ENCODE measurements at regions not wholly inside any gene's neighbourhood (a gene's known extent, or its start where the extent isn't known, plus 50 kb on each side); places are given as distances from the start of the nearest gene placed in this dataset.
A peak's percentile ranks its signal among the peaks of the same experiment; 100 is the strongest.

DNA sequence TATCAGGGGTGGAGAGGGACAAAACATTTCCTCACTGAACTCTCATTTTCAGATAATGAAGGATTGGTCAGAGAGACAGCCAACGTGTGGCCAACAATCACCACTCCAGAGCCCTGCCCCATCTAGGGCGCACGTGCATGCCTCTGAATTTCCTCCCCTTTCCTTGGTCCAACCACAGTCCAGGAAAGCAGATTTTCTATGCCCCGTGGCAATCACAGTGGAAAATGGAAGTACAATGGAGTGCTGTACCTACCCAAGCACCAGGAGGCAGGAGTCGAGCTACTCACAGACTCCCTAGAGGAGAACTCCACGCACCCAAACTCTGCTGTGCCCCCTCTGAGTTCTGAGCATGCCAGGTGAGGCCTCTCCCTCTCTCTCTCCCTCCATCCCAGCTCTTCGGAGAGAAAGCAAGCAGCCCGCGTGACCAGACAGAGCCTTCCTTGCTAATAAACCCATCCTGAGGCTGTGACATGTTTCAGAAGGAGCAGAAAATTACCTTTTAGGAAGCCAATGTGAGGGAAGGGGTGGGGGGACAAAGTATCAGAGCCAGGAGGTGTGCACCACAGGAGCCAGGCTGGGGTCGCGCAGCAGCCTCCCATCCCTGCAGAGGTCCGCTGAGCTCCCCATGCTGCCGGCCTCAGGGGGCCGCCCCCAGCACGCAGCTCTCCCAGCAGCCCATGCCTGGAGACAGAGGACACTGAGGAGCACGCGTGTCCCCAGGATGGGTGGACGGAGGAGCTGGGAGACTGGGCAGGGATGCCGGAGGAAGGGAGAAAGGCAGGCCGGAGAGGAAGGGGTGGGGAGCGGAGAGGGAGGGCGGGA is 73.4 kb downstream of the PITPNM2 start:
- DNase-seq = no peak

DNA sequence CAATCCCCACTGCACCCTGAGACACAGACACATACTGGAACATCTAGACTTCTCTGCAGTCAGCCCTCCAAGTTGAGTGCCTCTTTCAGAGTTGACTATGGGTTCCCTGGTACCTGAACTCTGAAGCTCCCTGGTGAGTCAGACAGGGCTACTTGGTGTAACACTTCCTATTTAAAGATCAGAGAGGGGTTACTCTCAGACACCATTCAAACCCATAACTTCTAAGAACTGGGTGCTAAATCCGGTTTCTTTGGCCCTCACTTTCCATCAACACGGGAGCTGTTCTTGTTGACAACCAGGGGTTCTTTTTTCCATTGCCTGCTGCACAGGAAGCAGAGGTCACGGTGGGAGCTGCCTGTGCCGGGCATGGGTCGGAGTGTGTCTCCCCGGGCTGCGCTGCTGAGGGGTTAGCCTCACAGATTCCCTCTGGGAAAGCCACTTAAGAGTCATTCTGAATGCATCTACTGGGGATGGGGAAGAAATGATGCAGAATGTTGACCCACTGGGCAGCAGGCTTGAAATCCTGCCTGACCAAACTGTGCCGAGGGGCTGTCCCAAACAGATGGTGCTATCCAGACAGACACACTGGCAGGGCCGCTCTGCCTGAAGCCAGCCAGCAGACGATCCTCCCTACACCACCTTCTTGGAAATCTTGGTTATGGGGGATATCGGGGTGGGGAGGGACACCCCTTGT is 74.1 kb downstream of the PITPNM2 start:
- DNase-seq = no peak

DNA sequence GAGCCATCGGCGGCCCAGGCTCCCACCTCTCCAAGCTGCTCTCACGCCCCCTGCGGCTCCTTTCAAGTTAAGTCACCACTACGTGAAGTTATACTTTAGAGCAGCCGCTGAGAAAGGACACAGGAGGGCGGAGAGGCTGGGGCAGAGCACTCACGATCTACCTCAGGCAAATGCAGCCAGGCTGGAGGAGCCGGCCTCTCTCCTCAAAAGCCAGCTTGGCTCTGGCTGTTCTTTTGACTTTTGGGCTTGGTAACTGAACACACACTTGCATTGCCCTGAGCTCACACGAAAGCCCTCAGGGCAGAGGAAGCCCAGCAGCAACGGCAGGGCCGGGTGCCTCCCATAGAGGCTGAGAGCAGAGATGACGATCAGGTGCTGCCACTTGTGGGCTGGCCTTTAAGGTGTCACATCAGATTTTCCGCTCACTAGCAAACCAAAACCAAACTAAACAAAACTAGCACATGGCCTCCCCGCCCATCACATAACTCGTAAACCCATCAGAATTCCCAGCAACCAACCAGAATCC is 75.2 kb downstream of the PITPNM2 start:
- no peak for DNase-seq

DNA sequence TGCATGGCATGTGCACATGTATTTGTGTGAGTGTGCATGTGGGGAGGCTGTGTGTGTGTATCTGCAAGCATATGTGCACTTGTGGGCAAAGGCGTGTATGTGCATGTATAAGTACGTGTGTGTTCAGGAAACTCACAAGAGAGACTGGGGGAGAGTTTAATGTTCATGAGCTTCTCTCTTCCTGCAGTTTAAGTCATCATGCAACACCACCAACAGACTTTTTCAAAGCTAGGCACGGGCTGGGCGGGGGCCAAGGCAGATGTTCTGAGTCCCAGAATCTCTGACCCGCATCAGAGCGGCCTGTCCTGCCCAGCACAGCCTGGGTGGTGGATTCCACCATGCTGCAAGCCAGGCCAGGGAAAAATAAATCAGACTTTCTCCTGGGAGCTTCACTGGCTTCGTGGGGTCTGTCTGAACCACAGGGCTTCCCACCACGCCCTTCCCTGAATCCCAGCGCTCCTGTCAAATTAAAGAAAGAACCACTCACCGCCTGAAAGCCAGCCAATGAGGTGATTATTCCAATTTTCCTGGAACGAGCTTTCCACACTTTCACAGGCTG is 75.7 kb downstream of the PITPNM2 start:
- DNase-seq = no peak

DNA sequence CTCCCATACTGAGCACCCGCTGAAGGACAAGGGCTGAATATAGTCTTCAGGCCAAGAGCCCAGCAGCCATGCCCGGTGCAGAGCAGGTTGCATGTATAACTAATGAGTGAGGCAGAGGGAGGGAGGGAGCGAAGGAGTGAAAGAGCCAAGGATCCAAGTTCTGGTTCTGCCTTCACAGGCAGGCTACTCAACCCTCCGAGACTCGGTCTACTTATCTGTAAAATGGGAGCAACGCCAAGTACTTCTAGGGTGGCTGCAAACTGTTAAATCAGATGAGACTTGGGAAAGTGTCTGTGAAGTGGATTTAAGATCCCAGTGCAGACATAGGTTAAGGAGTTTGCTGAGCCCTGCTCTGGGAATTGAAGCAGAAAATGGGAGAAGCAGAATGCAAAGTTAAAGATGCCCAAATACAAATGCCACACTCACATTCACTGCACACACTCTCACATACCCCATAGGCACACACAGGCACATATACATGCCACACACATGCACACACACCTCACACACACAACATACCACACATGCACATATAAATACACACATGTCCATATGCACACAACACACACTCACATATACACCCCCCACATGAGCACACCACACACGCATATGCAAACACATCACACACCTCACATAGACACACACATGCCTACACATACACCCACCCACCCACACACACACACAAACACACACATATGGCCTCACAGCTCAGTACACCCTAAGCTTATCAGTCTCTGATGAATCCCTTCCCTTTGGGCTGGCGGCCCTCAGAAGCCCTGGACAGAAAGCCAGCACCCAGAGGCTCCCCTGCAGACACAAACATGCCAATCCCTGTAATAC is 76.7 kb downstream of the PITPNM2 start:
- no peak for DNase-seq

DNA sequence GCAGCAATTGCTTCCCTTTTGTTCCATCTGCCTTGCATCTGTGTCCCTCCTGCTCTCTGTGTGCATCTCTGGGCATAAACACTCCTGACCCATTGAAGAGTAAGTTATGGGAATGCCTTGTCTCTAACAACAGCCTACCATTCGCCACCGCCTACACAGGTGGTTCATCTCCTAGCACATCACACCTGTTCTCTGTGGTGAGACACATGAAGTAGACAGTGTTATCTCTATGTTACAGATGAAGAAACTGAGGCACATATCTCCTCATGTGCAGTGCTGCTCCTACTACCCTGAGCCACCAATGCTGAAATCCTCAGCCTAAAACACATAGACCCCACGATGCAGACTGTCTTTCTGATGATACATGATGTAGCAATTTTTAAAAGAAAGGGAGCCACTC is 77.6 kb downstream of the PITPNM2 start:
- DNase-seq = no peak

DNA sequence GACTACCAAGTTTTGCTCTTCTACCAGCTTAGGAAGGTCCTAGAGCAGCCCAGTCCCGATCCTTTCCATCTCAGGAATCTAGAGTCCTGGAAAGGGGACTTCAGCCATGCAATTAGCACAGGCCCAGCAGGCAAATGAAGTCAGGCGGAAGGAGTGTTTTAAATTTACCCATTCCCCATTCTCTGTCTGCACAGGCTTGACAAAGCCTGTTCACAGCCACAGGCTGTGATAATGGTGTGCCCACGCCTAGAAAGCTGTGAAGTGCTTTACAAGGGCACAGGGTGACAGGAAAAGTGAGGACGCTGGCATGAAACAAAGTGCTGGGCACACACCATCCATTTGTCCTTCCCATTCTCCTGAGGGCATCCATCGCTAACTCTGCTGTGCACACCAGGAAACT is 79.0 kb downstream of the PITPNM2 start:
- DNase-seq = no peak

DNA sequence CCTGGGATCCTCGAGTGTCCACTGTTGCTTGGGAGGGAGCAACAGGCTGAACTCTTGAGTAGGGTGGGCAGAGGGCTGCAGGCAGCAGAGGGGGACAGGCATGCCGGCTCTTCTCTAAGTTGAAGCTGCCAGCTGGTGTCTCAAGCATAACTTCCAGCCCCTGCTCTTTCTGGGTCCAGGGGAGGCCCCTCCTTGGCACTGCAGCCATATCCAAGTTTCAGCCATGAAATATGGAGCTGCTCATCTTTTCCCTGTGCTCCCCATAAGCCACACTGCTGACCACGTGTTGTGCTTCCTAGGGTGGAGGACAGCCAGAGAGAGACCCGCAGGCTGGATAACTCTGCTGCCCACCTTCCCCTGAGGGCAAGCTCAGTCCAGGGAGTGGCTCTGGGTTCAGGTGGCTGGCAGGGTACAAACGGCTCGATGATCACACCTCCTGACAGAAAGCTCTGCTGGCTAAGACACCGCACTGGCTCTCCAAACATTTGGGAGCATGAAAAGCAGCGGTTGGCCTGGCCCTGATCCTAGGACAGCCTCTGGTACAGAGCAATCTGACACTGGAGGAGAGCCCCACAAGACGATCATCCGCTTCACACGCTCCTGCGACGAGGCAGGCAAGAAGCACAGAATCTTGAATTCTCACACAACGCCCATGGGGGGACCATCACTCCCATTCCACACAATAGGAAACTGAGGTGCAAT is 79.6 kb downstream of the PITPNM2 start:
- no peak for DNase-seq

DNA sequence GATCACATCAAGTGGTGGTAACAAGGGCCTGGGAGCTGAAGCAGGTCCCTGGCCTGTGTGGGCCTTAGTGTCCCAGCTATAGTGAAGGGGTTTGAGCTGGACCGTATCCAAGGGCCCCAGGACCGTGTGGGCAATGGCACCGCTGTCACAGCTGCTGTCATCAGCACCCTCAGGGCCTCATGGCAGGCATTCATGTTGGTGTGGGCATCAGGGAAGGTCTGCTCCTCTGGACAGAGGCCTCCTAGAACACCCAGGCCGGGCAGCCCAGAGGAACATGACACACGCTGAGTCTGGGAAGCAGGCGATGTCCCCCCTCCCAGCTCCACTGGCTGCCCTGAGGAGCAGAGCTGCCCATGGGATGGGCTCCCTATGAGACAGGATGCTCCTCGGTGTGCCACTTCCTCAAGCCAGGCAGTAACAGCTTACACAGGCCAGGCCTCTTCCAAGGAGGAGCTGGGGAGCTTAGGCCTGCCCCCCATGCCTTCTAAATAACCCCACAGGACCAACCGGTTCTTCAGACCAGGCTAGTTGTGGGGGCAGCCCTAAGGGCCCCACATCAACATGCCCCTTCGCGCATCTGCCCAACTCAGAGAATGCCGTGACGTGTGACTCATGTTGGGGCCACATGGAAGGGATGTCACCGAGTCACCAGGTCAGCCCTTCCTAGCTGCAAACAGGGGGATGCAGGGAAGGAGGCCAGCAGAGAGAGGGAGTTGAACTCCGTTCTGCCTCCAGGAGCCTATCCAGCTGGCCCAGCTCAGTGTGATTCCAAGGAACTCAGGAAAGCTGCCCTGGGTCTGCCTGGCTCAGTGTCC is 80.4 kb downstream of the PITPNM2 start:
- DNase-seq = no peak

DNA sequence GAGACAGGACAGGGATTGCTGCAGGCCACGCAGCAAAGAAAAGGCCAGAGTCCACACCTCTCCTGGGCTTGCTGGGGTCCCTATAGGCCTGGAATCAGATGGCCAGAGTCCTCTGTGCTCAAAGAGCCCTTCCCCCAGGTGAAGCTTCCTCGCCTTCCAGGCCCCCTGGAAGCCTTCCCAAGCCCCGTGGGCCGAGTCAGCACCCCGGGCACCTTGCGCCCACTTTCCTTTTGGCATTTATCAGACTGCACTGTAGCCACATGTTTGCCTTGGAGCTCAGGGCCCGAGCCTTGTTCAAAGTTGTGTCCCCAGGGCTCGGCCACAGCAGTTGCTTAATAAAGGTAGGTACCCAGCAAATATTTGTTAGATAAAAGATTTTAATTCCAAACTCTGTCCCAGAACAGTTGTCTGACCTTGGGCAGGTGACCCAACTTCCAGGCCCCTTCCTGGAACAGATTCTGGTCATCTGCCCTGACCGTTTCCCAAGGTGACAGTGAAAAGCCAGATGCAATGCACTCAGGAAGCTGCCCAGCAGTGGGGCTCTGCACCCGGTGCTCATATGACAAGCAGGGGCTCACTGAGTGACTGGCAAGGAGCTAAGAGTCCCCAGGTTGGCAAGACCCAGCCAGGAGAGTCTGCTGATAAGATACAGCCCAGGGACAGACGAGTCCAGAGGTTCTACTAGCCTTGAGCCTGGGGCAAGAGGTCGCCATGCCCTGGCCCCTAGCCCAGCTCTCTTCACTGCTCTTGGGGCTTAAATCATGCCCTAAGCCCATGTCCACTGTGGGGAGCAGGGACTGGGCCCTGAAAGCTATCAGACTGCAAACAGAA is 81.2 kb downstream of the PITPNM2 start:
- no peak for DNase-seq

DNA sequence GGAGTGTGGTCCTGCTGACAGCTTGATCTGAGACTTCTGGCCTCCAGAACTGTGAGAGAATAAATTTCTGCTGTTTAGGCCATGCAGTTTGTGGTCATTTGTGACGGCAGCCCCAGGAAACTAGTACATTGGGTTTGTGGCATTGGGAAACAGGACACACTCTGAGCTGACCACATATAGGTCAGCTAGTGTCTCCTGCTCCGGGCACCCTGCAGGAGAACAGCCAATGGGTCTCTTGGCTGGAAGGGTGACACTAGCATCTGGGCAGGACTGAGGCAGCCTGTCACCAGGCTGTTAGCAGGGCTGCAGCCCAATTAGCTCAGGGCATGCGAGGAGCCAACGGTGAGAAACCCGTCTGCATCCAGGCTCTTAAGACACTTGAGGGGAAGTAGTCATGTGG is 83.2 kb downstream of the PITPNM2 start:
- no peak for DNase-seq

DNA sequence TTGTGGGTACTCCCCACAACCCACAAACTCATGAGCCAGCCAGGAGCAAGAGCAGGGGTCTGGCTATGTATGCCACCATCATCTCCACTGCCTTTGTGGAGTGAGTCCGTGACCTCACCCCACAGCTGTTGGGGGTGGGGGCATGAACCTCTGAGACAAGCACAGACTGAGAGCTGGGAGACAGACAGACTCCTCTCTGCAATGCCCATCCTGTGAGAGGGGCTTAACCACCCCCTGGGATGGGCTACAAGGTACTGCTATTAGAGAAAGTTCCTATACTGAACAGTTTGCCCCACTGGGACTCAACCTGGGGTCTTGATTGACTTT is 84.5 kb downstream of the PITPNM2 start:
- DNase-seq = no peak

DNA sequence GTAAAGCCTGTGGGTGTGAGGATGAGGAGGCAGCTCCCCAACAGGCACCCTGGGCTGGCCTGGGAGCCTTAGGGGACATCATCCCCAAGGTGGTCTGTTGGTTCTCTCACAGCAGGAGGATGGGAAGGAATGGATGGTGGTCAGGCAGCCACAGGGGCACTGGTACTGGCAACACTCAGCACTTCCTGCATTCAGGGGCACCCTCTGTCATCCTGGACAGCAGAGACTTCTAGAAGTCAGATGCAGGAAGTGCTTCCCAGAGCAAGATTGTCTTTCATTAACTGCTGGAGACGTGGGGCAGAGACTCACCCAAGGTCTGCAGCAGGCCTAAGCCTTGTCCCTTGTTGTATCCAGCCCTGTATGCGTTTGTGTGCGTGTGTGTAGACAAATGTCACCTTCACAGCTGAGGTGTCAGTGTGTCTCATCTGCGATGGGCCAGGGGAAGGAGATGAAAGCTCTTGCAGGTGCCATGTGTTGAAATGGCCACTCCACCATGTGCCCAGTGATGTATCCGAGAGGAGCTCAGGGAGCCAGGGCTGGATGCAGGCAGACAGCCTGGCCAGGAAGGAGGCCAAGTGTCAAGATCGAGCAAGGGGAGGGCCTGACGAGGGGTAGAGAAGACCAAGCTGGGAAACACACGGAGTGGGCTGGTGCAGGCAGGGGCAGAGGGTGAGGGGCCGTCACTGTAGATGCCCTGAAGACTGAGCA is 85.1 kb downstream of the PITPNM2 start:
- no peak for DNase-seq

DNA sequence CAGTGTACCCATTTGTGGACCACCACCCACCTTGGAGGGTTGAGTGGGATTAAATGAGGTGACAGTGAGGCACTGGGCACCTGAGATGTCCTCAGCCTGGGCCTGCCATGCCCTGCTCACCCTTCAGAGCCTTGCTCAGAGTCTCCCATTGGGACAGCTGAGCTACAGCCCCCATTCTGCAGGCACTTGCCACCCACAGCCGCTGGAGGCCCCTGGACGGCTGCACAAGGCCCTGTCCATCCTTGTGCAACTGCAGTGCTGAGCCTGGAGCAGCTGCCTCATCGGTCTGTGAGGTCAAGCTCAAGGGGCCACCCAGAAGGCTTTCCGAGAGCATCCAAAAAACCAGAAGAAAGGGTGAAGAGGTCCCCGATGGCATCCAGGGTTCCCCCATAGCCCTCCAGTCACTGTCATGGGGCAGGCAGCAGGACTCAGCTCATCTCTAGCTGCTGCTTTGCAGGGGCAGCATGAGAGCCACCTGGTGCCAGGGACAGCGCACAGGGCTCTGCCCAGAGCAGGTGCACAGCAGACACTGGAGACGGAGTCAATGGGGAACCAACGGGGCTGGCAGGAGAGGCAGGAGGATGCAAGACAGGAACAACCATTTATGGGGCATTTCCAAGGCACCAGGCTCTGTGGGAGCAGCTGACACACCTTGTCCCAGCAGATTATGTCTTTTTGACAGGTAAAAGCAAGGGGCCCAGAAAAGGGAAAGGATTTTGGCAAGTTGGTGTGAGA is 84.6 kb downstream of the ARL6IP4 start:
- DNase-seq = peak; percentile 26

DNA sequence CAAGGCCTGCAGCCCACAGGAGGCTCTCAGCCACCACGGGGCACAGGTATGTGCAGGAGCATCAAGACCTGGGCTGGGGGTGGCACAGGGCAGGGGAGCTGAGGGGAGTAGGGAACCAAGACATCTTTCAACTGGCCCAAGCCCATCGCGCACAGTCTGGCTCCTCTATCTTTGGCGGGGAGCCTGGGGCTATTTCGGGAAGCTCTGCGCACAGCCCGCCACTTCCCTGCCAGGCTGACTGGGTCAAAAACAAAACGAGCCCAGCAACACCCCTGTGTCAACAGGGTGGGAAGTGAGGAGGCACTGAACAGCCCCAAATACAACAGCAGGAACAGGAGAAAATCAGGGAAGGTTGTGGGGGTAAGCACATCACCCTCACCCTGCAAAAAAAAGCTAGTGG is 83.9 kb downstream of the ARL6IP4 start:
- no peak for DNase-seq

DNA sequence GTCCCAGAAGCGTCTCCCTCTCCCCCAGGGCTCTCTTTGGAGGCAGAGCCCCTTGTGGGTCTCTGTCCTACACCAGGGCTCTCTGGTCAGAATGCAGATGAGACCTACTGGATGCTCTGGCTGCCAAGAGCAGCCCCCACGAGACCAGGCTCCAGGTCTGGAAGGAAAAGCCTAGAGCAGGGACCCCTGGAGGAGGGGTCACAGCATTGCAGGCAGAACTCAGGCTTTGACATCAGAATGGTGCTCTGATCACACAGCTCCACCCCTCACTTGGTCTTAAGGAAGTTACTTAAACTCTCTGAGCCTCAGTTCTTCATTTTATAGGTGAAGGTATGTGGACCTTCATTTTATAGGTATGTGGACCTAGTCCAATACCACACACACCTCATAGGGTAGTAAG is 83.1 kb downstream of the ARL6IP4 start:
- DNase-seq = no peak

DNA sequence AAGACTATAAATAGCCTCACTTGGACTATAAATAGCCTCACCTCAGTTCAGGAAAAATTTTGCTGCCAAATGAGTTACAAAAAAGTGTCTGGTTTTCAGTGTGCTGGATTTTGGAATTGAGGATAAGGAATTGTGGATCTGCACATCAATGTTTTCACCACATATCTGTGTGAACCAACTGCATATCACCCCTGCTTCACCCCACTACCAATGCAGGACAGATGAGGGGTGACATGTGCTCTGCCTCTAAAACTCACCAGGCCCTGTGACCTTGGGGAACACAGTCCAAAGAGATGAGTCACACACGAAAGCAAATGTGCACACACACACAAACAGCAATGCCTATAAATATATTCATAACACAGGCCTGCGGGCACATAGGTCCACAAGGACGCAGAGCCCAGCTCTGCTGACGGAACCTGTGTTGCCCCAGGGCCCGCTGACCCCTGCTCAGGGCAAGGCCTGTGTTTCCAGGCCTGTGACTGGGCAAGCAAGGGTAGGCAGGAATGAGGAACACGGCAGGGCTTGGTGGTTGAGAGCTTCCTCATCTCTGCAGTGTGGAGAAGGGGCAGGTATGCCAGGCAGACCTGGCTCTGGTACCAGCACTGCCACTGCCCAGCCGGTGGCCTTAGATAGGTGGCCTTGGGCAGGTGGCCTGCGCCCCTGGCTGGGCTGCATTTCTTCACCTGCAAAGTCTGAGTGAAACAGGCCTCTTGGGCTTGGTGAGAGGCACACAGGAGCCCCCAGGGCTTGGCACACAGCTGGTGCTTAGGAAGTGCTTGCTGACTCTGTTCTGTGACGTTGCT is 82.4 kb downstream of the ARL6IP4 start:
- no peak for DNase-seq

DNA sequence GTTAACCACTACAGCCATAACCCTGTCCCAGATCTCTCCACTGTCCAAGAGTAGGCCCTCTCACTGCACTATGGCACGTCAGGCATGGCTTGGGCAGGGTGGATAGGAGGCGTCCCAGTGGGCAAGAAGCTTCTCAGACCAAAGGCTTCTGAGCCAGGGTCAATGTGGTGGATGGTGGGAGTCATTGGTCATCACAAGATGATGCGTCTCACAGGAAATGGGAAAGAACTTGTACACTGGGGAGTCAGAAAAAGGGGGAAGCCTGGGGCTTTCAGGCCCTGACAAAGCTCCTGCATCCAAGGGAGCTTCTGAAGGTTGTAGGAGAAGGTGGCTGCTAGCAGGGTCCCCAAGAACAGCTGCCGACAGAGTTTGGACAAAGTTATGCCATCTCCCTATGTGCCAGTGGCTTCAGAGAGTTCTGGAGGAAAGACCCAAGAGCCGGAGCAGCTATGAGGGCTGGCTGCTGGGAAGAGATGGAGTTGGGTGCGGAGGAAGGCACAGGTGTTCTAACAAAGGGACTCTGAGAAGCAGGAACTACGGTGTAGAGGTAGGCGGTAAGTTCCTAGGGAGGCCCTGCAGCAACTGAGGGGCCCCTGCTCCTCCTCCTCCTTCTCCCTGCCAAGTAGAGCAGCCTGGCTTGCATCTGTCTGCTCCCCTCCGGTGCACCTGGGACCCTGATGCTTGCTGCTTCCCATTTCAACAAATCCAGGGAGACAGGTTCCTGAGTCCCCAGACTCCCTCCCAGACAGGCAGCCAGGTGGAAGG is 81.1 kb downstream of the ARL6IP4 start:
- no peak for DNase-seq

Data from NCI-H1105 treated with DMSO at 0.1 percent for 48 hours (cell line).